Loucy (cell line): ENCODE measurements at regions not wholly inside any gene's neighbourhood (a gene's known extent, or its start where the extent isn't known, plus 50 kb on each side); places are given as distances from the start of the nearest gene placed in this dataset.

Experiments used
- H2AFZ ChIP-seq: fragments of 200-600 bp; sonication (generic); 2 replicates; pipeline ENCODE4 v1.6.0; 2016; ENCODE audit warnings: antibody characterized with exemption, mild to moderate bottlenecking, low read length, moderate library complexity
- H3F3A ChIP-seq: fragments of 200-600 bp; 2 replicates; pipeline ENCODE4 v1.6.0; 2016; ENCODE audit warnings: antibody characterized with exemption, low read depth, mild to moderate bottlenecking
- H3K27me3 ChIP-seq: fragments of 200-600 bp; sonication (generic); 2 replicates; pipeline ENCODE4 v1.6.1; 2014; ENCODE audit warnings: low read length, mild to moderate bottlenecking; ENCODE audit not compliant: insufficient read depth, poor library complexity, severe bottlenecking
- H3K36me3 ChIP-seq: fragments of 200-600 bp; sonication (generic); 2 replicates; pipeline ENCODE4 v1.6.1; 2016; ENCODE audit warnings: low read length; ENCODE audit not compliant: insufficient read depth
- H3K4me1 ChIP-seq: fragments of 200-600 bp; sonication (generic); 2 replicates; pipeline ENCODE4 v1.5.1; 2014; ENCODE audit warnings: low read length, mild to moderate bottlenecking; ENCODE audit not compliant: insufficient read depth, poor library complexity, severe bottlenecking
- H3K4me2 ChIP-seq: fragments of 200-600 bp; sonication (generic); 2 replicates; pipeline ENCODE4 v1.6.0; 2014; ENCODE audit warnings: antibody characterized with exemption, low read length, low read depth, mild to moderate bottlenecking; ENCODE audit not compliant: poor library complexity, severe bottlenecking
- H3K4me3 ChIP-seq: fragments of 200-600 bp; sonication (generic); 2 replicates; pipeline ENCODE4 v1.5.1; 2014; ENCODE audit warnings: low read length, mild to moderate bottlenecking, mixed read lengths; ENCODE audit not compliant: poor library complexity, severe bottlenecking
- H3K79me2 ChIP-seq: fragments of 200-600 bp; sonication (generic); 2 replicates; pipeline ENCODE4 v1.6.1; 2014; ENCODE audit warnings: low read length; ENCODE audit not compliant: insufficient read depth
- H3K9ac ChIP-seq: fragments of 200-600 bp; sonication (generic); 2 replicates; pipeline ENCODE4 v1.6.0; 2014; ENCODE audit warnings: mild to moderate bottlenecking, low read depth, low read length, moderate library complexity; ENCODE audit not compliant: poor library complexity, severe bottlenecking
- H3K9me2 ChIP-seq: fragments of 200-600 bp; sonication (generic); replicated peaks from 2 replicates; pipeline ENCODE4 v1.6.1; 2016; ENCODE audit warnings: low read depth, low read length, mixed read lengths
- H3K9me3 ChIP-seq: fragments of 200-600 bp; sonication (generic); 2 replicates; pipeline ENCODE4 v1.6.1; 2014; ENCODE audit warnings: mild to moderate bottlenecking, antibody characterized with exemption, low read length, low read depth; ENCODE audit not compliant: insufficient read depth
- H4K20me1 ChIP-seq: fragments of 200-600 bp; sonication (generic); 2 replicates; pipeline ENCODE4 v1.6.0; 2014; ENCODE audit warnings: antibody characterized with exemption, low read length, mild to moderate bottlenecking; ENCODE audit not compliant: insufficient read depth, poor library complexity, severe bottlenecking
- EZH2phosphoT487 ChIP-seq: fragments of 200-600 bp; IDR thresholded peaks from 2 replicates; pipeline ENCODE4 v1.6.1; 2018; ENCODE audit warnings: antibody characterized with exemption, mild to moderate bottlenecking, moderate library complexity, borderline replicate concordance
- TF ChIP-seq, protein P1 (sequence below): fragments of 200-600 bp; sonication (generic); conservative IDR thresholded peaks from 2 replicates; pipeline ENCODE4 v1.5.1; 2014; ENCODE audit warnings: mild to moderate bottlenecking, antibody characterized with exemption, low read length

GRCh38 chr10:81215498-81215897 lies 659.5 kb upstream of the NRG3 start:
- H3K4me2 ChIP-seq = no peak overlapping the region
- no peaks in the 10 kb centered on the region for H3K9me2 ChIP-seq
- H3K27me3 ChIP-seq = no peaks in the 10 kb centered on the region
- no peak overlapping the region for H2AFZ ChIP-seq
- no peaks in the 10 kb centered on the region for H3K4me1 ChIP-seq
- H4K20me1 ChIP-seq = no peaks in the 10 kb centered on the region
- H3K79me2 ChIP-seq = no peaks in the 10 kb centered on the region
- no peak overlapping the region for H3K4me3 ChIP-seq
- no peak overlapping the region for H3K9ac ChIP-seq
- H3F3A ChIP-seq = no peaks in the 10 kb centered on the region
- H3K36me3 ChIP-seq = no peaks in the 10 kb centered on the region
- no peaks in the 10 kb centered on the region for H3K9me3 ChIP-seq
- no peak for TF ChIP-seq EZH2phosphoT487
- TF ChIP-seq, protein P1, sequence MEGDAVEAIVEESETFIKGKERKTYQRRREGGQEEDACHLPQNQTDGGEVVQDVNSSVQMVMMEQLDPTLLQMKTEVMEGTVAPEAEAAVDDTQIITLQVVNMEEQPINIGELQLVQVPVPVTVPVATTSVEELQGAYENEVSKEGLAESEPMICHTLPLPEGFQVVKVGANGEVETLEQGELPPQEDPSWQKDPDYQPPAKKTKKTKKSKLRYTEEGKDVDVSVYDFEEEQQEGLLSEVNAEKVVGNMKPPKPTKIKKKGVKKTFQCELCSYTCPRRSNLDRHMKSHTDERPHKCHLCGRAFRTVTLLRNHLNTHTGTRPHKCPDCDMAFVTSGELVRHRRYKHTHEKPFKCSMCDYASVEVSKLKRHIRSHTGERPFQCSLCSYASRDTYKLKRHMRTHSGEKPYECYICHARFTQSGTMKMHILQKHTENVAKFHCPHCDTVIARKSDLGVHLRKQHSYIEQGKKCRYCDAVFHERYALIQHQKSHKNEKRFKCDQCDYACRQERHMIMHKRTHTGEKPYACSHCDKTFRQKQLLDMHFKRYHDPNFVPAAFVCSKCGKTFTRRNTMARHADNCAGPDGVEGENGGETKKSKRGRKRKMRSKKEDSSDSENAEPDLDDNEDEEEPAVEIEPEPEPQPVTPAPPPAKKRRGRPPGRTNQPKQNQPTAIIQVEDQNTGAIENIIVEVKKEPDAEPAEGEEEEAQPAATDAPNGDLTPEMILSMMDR = no peak

- Histone ChIP-seq H3K4me2 (no peak overlapping the region), H3K27me3 (no peaks in the 10 kb centered on the region), H3K9me3 (no peaks in the 10 kb centered on the region), H3K9ac (no peak overlapping the region), H3K9me2 (no peaks in the 10 kb centered on the region), H3K4me1 (no peaks in the 10 kb centered on the region), H3F3A (no peaks in the 10 kb centered on the region), H3K36me3 (no peaks in the 10 kb centered on the region), H3K4me3 (no peak overlapping the region), H4K20me1 (no peaks in the 10 kb centered on the region), H3K79me2 (no peaks in the 10 kb centered on the region), H2AFZ (no peak overlapping the region)
- no peak for TF ChIP-seq EZH2phosphoT487
- TF ChIP-seq, protein P1 = no peak
Measured at GRCh38 chr10:81216949-81217348, 658.0 kb upstream of the NRG3 start.

DNA sequence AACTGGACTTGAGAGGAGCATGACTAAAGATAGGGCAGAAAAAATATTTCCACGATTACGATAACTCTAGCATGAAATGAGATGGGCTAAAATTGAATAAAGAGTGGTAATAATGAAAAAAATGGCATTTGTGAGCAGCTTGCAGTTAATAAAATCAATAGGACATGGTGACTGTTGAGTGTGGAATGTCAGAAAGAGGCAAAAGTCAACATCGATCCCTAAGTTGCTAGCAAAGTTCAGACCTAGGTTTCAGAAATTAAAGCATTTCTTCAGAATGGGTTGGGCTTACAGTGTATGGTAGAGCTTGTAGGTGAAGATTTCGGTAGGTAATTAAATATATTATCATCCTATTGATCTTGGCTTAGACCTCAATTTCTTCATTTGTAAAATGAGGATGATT lies 656.7 kb upstream of the NRG3 start:
- no peak overlapping the region for H2AFZ ChIP-seq
- H4K20me1 ChIP-seq = no peaks in the 10 kb centered on the region
- no peaks in the 10 kb centered on the region for H3K79me2 ChIP-seq
- no peak overlapping the region for H3K4me3 ChIP-seq
- H3K9ac ChIP-seq = no peak overlapping the region
- H3K36me3 ChIP-seq = no peaks in the 10 kb centered on the region
- no peaks in the 10 kb centered on the region for H3K9me2 ChIP-seq
- TF ChIP-seq, protein P1 = no peak
- TF ChIP-seq EZH2phosphoT487 = no peak
- no peak overlapping the region for H3K4me2 ChIP-seq
- no peaks in the 10 kb centered on the region for H3K4me1 ChIP-seq
- H3K27me3 ChIP-seq = no peaks in the 10 kb centered on the region
- no peaks in the 10 kb centered on the region for H3K9me3 ChIP-seq
- no peaks in the 10 kb centered on the region for H3F3A ChIP-seq
